ENCODE measurements at regions not wholly inside any gene's neighbourhood (a gene's known extent, or its start where the extent isn't known, plus 50 kb on each side); places are given as distances from the start of the nearest gene placed in this dataset.

DNA sequence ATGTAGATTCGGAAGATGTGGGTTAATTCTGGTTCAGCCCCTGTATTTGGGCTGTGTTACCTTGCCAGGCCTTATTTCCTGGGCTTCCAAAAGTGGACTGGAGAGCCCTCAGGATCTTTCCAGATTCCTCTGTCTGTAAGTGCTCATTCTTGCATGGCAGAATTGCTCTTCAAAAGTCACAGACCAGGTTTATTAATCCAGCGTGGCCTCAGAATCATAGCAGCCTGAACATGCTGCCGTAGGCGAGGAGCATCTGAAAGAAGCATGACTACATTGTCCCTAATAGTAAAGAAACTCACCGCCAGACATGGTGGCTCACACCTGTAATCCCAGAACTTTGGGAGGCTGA, 307.8 kb downstream of the GADD45G start:
- Histone ChIP-seq H2AFZ (no peak overlapping the region), H3K4me1 (ENCODE audit: insufficient read depth) (peaks cover 13% of the 10 kb centered on the region), H3F3A (replicated peaks; ENCODE audit: low read depth) (no peaks in the 10 kb centered on the region), H4K20me1 (replicated peaks; ENCODE audit: insufficient read depth) (no peaks in the 10 kb centered on the region), H3K36me3 (ENCODE audit: insufficient read depth) (no peaks in the 10 kb centered on the region), H3K4me2 (no peak overlapping the region), H3K9me2 (ENCODE audit: insufficient read depth) (peaks cover 6% of the 10 kb centered on the region; the same call in 1 of the 2 replicates), H3K27ac (ENCODE audit: low read depth) (no peak overlapping the region), H3K4me3 (no peak overlapping the region), H3K79me2 (replicated peaks; ENCODE audit: insufficient read depth) (no peaks in the 10 kb centered on the region), H3K27me3 (ENCODE audit: insufficient read depth) (no peaks in the 10 kb centered on the region)
- Mint-ChIP-seq H3K27me3 (ENCODE audit: insufficient read depth, low read depth, poor library complexity) (peaks cover 8% of the 10 kb centered on the region), H3K4me3 (no peak overlapping the region), H3K27ac (no peak overlapping the region), H3K36me3 (ENCODE audit: low read depth) (no peaks in the 10 kb centered on the region), H3K4me1 (peaks cover 17% of the 10 kb centered on the region; the same call in 2 of the 3 replicates), H3K9me3 (no peaks in the 10 kb centered on the region)
- no peak for DNase-seq (ENCODE audit: low spot score)
- TF ChIP-seq ZNF114 (CRISPR knock-in tag; IDR thresholded peaks at IDR 0.05) (no peak), STAT1 (IDR thresholded peaks at IDR 0.05; ENCODE audit: unreplicated experiment) (no peak), EZH2phosphoT487 (IDR thresholded peaks at IDR 0.05; ENCODE audit: unreplicated experiment) (no peak), NANOG (IDR thresholded peaks at IDR 0.05; ENCODE audit: borderline replicate concordance) (no peak), POLR2AphosphoS5 (IDR thresholded peaks at IDR 0.05; ENCODE audit: low read depth) (no peak), ZNF331 (CRISPR knock-in tag; IDR thresholded peaks at IDR 0.05; ENCODE audit: low read depth) (no peak), EZH2 (IDR thresholded peaks at IDR 0.05; ENCODE audit: low read depth, unreplicated experiment) (no peak), JUNB (IDR thresholded peaks at IDR 0.05; ENCODE audit: unreplicated experiment) (no peak), CREB1 (CRISPR knock-in tag; IDR thresholded peaks at IDR 0.05; ENCODE audit: low read depth) (no peak)
- TF ChIP-seq, protein P1, sequence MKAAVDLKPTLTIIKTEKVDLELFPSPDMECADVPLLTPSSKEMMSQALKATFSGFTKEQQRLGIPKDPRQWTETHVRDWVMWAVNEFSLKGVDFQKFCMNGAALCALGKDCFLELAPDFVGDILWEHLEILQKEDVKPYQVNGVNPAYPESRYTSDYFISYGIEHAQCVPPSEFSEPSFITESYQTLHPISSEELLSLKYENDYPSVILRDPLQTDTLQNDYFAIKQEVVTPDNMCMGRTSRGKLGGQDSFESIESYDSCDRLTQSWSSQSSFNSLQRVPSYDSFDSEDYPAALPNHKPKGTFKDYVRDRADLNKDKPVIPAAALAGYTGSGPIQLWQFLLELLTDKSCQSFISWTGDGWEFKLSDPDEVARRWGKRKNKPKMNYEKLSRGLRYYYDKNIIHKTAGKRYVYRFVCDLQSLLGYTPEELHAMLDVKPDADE (IDR thresholded peaks at IDR 0.05): no peak
- TF ChIP-seq, protein P2, sequence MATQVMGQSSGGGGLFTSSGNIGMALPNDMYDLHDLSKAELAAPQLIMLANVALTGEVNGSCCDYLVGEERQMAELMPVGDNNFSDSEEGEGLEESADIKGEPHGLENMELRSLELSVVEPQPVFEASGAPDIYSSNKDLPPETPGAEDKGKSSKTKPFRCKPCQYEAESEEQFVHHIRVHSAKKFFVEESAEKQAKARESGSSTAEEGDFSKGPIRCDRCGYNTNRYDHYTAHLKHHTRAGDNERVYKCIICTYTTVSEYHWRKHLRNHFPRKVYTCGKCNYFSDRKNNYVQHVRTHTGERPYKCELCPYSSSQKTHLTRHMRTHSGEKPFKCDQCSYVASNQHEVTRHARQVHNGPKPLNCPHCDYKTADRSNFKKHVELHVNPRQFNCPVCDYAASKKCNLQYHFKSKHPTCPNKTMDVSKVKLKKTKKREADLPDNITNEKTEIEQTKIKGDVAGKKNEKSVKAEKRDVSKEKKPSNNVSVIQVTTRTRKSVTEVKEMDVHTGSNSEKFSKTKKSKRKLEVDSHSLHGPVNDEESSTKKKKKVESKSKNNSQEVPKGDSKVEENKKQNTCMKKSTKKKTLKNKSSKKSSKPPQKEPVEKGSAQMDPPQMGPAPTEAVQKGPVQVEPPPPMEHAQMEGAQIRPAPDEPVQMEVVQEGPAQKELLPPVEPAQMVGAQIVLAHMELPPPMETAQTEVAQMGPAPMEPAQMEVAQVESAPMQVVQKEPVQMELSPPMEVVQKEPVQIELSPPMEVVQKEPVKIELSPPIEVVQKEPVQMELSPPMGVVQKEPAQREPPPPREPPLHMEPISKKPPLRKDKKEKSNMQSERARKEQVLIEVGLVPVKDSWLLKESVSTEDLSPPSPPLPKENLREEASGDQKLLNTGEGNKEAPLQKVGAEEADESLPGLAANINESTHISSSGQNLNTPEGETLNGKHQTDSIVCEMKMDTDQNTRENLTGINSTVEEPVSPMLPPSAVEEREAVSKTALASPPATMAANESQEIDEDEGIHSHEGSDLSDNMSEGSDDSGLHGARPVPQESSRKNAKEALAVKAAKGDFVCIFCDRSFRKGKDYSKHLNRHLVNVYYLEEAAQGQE (IDR thresholded peaks at IDR 0.05; ENCODE audit: unreplicated experiment): no peak
- TF ChIP-seq, protein P3, sequence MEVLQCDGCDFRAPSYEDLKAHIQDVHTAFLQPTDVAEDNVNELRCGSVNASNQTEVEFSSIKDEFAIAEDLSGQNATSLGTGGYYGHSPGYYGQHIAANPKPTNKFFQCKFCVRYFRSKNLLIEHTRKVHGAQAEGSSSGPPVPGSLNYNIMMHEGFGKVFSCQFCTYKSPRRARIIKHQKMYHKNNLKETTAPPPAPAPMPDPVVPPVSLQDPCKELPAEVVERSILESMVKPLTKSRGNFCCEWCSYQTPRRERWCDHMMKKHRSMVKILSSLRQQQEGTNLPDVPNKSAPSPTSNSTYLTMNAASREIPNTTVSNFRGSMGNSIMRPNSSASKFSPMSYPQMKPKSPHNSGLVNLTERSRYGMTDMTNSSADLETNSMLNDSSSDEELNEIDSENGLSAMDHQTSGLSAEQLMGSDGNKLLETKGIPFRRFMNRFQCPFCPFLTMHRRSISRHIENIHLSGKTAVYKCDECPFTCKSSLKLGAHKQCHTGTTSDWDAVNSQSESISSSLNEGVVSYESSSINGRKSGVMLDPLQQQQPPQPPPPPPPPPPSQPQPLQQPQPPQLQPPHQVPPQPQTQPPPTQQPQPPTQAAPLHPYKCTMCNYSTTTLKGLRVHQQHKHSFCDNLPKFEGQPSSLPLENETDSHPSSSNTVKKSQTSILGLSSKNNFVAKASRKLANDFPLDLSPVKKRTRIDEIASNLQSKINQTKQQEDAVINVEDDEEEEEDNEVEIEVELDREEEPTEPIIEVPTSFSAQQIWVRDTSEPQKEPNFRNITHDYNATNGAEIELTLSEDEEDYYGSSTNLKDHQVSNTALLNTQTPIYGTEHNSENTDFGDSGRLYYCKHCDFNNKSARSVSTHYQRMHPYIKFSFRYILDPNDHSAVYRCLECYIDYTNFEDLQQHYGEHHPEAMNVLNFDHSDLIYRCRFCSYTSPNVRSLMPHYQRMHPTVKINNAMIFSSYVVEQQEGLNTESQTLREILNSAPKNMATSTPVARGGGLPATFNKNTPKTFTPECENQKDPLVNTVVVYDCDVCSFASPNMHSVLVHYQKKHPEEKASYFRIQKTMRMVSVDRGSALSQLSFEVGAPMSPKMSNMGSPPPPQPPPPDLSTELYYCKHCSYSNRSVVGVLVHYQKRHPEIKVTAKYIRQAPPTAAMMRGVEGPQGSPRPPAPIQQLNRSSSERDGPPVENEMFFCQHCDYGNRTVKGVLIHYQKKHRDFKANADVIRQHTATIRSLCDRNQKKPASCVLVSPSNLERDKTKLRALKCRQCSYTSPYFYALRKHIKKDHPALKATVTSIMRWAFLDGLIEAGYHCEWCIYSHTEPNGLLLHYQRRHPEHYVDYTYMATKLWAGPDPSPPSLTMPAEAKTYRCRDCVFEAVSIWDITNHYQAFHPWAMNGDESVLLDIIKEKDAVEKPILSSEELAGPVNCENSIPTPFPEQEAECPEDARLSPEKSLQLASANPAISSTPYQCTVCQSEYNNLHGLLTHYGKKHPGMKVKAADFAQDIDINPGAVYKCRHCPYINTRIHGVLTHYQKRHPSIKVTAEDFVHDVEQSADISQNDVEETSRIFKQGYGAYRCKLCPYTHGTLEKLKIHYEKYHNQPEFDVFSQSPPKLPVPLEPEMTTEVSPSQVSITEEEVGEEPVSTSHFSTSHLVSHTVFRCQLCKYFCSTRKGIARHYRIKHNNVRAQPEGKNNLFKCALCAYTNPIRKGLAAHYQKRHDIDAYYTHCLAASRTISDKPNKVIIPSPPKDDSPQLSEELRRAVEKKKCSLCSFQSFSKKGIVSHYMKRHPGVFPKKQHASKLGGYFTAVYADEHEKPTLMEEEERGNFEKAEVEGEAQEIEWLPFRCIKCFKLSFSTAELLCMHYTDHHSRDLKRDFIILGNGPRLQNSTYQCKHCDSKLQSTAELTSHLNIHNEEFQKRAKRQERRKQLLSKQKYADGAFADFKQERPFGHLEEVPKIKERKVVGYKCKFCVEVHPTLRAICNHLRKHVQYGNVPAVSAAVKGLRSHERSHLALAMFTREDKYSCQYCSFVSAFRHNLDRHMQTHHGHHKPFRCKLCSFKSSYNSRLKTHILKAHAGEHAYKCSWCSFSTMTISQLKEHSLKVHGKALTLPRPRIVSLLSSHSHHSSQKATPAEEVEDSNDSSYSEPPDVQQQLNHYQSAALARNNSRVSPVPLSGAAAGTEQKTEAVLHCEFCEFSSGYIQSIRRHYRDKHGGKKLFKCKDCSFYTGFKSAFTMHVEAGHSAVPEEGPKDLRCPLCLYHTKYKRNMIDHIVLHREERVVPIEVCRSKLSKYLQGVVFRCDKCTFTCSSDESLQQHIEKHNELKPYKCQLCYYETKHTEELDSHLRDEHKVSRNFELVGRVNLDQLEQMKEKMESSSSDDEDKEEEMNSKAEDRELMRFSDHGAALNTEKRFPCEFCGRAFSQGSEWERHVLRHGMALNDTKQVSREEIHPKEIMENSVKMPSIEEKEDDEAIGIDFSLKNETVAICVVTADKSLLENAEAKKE (CRISPR knock-in tag; IDR thresholded peaks at IDR 0.05): no peak
- TF ChIP-seq, protein P4, sequence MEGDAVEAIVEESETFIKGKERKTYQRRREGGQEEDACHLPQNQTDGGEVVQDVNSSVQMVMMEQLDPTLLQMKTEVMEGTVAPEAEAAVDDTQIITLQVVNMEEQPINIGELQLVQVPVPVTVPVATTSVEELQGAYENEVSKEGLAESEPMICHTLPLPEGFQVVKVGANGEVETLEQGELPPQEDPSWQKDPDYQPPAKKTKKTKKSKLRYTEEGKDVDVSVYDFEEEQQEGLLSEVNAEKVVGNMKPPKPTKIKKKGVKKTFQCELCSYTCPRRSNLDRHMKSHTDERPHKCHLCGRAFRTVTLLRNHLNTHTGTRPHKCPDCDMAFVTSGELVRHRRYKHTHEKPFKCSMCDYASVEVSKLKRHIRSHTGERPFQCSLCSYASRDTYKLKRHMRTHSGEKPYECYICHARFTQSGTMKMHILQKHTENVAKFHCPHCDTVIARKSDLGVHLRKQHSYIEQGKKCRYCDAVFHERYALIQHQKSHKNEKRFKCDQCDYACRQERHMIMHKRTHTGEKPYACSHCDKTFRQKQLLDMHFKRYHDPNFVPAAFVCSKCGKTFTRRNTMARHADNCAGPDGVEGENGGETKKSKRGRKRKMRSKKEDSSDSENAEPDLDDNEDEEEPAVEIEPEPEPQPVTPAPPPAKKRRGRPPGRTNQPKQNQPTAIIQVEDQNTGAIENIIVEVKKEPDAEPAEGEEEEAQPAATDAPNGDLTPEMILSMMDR (conservative IDR thresholded peaks at IDR 0.05; ENCODE audit: low read depth in 2 of 2): no peak
- no peak for ATAC-seq

All from GM23338 (cell line).